Body of pancreas (tissue), 4 donors: ENCODE measurements at regions not wholly inside any gene's neighbourhood (a gene's known extent, or its start where the extent isn't known, plus 50 kb on each side); places are given as distances from the start of the nearest gene placed in this dataset.
"Not testable (repeated sequence)": the region's sequence is repeated elsewhere in the genome, so short reads cannot be mapped to it uniquely, and the experiment has no call there.

ENCODE experiments used
- ATAC-seq: fragments of 150-250 bp; one replicate; pipeline ENCODE4 v1.9.1; 2016
- DNase-seq, 4 donors: peaks; one replicate each; pipeline ENCODE4 v3.0.0-alpha.2; 2019
- H3K27ac ChIP-seq, 4 donors: fragments of 200-600 bp; sonication (generic); 1 replicate in 3 of 4; 2 replicates in 1 of 4; pipeline versions ENCODE4 v1.5.1 to v1.6.1; 2016 to 2019; ENCODE audit warnings: mild to moderate bottlenecking in 1 of 4, mixed read lengths in 1 of 4, moderate library complexity in 1 of 4
- H3K27me3 ChIP-seq, 2 donors: fragments of 200-600 bp; sonication (generic); one replicate each; pipeline ENCODE4 v1.6.0; 2016; ENCODE audit warnings: mild to moderate bottlenecking in 1 of 2
- H3K36me3 ChIP-seq, 2 donors: fragments of 200-600 bp; sonication (generic); replicated peaks in 1 of 2; 2 replicates each; pipeline ENCODE4 v1.5.1; 2016; ENCODE audit warnings: low read depth in 2 of 2; ENCODE audit not compliant: insufficient read depth in 1 of 2
- H3K4me1 ChIP-seq: fragments of 200-600 bp; sonication (generic); one replicate; pipeline ENCODE4 v1.6.0; 2016
- H3K4me3 ChIP-seq, 2 donors: fragments of 200-600 bp; sonication (generic); 1 replicate in 1 of 2; 2 replicates in 1 of 2; pipeline ENCODE4 v1.5.1; 2016 to 2019
- H3K9me3 ChIP-seq, 3 donors: fragments of 200-600 bp; sonication (generic); 1 replicate in 2 of 3; 2 replicates in 1 of 3; pipeline ENCODE4 v1.5.1; 2016
- POLR2A ChIP-seq, 3 donors: fragments of 450-650 bp; IDR thresholded peaks; one replicate each; pipeline ENCODE4 v1.6.1; 2016; ENCODE audit warnings: antibody characterized with exemption in 3 of 3, mild to moderate bottlenecking in 2 of 3
- WGBS, 2 donors: methylation state at CpG; one replicate each; pipeline ENCODE4 v1.1.5; 2017; 5-methylcytosine and 5-hydroxymethylcytosine counted together
- intact Hi-C: fragments of 100-400 bp; cut with DNase I; formaldehyde crosslinking; loops from one replicate; pipeline ENCODE4 v1.15.1; 2023
- TF ChIP-seq, protein P1 (sequence below), 7 experiments: fragments of 450-650 bp in 4 of 7; fragments of 200-600 bp in 3 of 7; sonication (generic) in 3 of 7; IDR thresholded peaks; one replicate each; pipeline ENCODE4 v1.5.1; 2016 to 2019; ENCODE audit warnings: antibody characterized with exemption in 7 of 7

GRCh38 chr4:175090116-175090515, 172.0 kb downstream of the ADAM29 start:
- Histone ChIP-seq H3K27ac (no peak overlapping the region), H3K4me3 (no peak overlapping the region), H3K27me3 (no peaks in the 10 kb centered on the region), H3K9me3 (no peaks in the 10 kb centered on the region), H3K36me3 (no peaks in the 10 kb centered on the region), H3K4me1 (no peaks in the 10 kb centered on the region)
- TF ChIP-seq POLR2A (IDR thresholded peaks at IDR 0.05), result no peak
- TF ChIP-seq, protein P1, sequence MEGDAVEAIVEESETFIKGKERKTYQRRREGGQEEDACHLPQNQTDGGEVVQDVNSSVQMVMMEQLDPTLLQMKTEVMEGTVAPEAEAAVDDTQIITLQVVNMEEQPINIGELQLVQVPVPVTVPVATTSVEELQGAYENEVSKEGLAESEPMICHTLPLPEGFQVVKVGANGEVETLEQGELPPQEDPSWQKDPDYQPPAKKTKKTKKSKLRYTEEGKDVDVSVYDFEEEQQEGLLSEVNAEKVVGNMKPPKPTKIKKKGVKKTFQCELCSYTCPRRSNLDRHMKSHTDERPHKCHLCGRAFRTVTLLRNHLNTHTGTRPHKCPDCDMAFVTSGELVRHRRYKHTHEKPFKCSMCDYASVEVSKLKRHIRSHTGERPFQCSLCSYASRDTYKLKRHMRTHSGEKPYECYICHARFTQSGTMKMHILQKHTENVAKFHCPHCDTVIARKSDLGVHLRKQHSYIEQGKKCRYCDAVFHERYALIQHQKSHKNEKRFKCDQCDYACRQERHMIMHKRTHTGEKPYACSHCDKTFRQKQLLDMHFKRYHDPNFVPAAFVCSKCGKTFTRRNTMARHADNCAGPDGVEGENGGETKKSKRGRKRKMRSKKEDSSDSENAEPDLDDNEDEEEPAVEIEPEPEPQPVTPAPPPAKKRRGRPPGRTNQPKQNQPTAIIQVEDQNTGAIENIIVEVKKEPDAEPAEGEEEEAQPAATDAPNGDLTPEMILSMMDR (IDR thresholded peaks at IDR 0.05), result no peak
- no peak for ATAC-seq
- intact Hi-C loops, result no loop called here
- DNase-seq, result no peak
- WGBS, 2 donors, result 35 to 36% methylated on average over 2 of the region's 2 CpGs

DNA sequence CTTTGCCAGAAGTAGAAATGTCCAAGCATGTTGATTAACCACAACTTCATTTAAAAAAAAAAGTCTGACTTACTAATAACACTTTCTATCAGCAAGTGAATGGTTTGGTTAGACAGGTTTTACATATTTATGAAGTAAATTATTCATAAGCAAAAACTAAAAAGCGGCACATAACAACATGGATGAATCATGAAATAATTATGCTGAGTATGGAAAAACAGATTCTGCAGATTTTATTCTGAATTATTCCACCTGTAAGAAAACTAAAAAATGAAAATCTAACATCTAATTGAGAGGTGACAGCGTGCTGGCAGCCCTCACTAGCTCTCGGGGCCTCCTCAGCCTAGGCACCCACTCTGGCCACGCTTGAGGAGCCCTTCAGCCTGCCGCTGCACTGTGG, 173.5 kb downstream of the ADAM29 start:
- no peak for ATAC-seq
- TF ChIP-seq, protein P1 (IDR thresholded peaks at IDR 0.05), result no peak
- TF ChIP-seq POLR2A (IDR thresholded peaks at IDR 0.05), result no peak
- intact Hi-C loops, result no loop called here

GRCh38 chr4:175092114-175092513, 174.0 kb downstream of the ADAM29 start:
- H3K27me3 ChIP-seq, result no peaks in the 10 kb centered on the region
- no peak overlapping the region for H3K27ac ChIP-seq
- H3K36me3 ChIP-seq, result no peaks in the 10 kb centered on the region
- DNase-seq (no peak), ATAC-seq (no peak)
- H3K9me3 ChIP-seq, result no peaks in the 10 kb centered on the region
- TF ChIP-seq, protein P1 (IDR thresholded peaks at IDR 0.05), result no peak
- no peak for TF ChIP-seq POLR2A (IDR thresholded peaks at IDR 0.05)
- WGBS, 2 donors, result 72 to 94% methylated on average over 6 to 7 of the region's 20 CpGs
- H3K4me1 ChIP-seq, result no peaks in the 10 kb centered on the region
- intact Hi-C loops, result no loop called here
- H3K4me3 ChIP-seq, result no peak overlapping the region

More for the DNA sequence above, 173.5 kb downstream of the ADAM29 start:
- no peaks in the 10 kb centered on the region for H3K9me3 ChIP-seq
- H3K4me3 ChIP-seq, result no peak overlapping the region
- 71 to 80% methylated on average over 5 of the region's 5 CpGs for WGBS, 2 donors
- H3K36me3 ChIP-seq, result no peaks in the 10 kb centered on the region
- H3K4me1 ChIP-seq, result no peaks in the 10 kb centered on the region
- no peak overlapping the region for H3K27ac ChIP-seq
- DNase-seq, result no peak
- no peaks in the 10 kb centered on the region for H3K27me3 ChIP-seq

GRCh38 chr4:175093055-175093454, 174.9 kb downstream of the ADAM29 start:
- H3K4me1 ChIP-seq, H3K27ac ChIP-seq, H3K9me3 ChIP-seq, H3K36me3 ChIP-seq, intact Hi-C loops, DNase-seq, H3K4me3 ChIP-seq, H3K27me3 ChIP-seq, ATAC-seq: not testable (repeated sequence)
- WGBS, 2 donors, result 62 to 72% methylated on average over 9 of the region's 9 CpGs

DNA sequence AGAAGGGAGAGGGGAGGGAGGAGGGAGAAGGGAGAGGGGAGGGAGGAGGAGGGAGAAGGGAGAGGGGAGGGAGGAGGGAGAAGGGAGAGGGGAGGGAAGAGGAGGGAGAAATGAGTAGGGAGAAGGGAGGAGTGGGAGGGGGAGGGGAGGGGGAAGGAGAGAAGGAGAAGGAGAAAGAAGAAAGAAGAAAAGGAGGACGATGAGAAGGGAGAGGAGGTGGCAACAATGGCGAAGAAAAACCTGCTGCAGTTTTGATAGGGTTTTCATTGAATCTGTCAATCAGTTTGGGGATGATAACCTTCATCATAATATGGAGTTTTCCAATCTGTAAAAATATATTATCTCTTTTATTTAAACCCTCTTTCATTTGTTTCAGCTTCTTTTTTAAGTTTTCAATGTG, 185.2 kb downstream of the ADAM29 start:
- no peaks in the 10 kb centered on the region for H3K4me1 ChIP-seq
- no peak overlapping the region for H3K4me3 ChIP-seq
- ATAC-seq (no peak), DNase-seq (no peak)
- no peaks in the 10 kb centered on the region for H3K36me3 ChIP-seq
- no peak overlapping the region for H3K27ac ChIP-seq
- no peak for TF ChIP-seq POLR2A (IDR thresholded peaks at IDR 0.05)
- TF ChIP-seq, protein P1 (IDR thresholded peaks at IDR 0.05), result no peak
- intact Hi-C loops, result no loop called here
- no peaks in the 10 kb centered on the region for H3K27me3 ChIP-seq
- WGBS, 2 donors, result 26 to 42% methylated on average over 2 of the region's 2 CpGs
- no peaks in the 10 kb centered on the region for H3K9me3 ChIP-seq
